WTC11 (cell line): ENCODE measurements at regions not wholly inside any gene's neighbourhood (a gene's known extent, or its start where the extent isn't known, plus 50 kb on each side); places are given as distances from the start of the nearest gene placed in this dataset.

Experiments
- ATAC-seq: fragments of 200-7000 bp; cut with Tn5 transposase; 2 replicates; pipeline ENCODE4 v1.10.0; 2021; ENCODE audit warnings: mild to moderate bottlenecking, moderate library complexity
- CTCF ChIA-PET: fragments of 300-600 bp; sonication (Branson Sonifier 250); formaldehyde crosslinking; loops from one replicate; lab custom pipeline; 2021; ENCODE audit warnings: antibody characterized with exemption; lab: Charles Lee
- POLR2A ChIA-PET: fragments of 350-600 bp; sonication (Branson Sonifier 250); formaldehyde crosslinking; loops from one replicate; lab custom pipeline; 2021; ENCODE audit warnings: antibody characterized with exemption; lab: Charles Lee
- DNase-seq: peaks from one replicate; pipeline ENCODE4 v3.0.0; 2021; ENCODE audit warnings: low spot score
- H3K27ac Mint-ChIP-seq: 2 replicates; pipeline ENCODE4 v1.8.0; 2021; ENCODE audit warnings: mixed read lengths
- H3K27me3 Mint-ChIP-seq: 2 replicates; pipeline ENCODE4 v1.8.0; 2021; ENCODE audit warnings: low read depth, mild to moderate bottlenecking, moderate library complexity, mixed read lengths
- H3K36me3 Mint-ChIP-seq: 2 replicates; pipeline ENCODE4 v1.8.0; 2021; ENCODE audit warnings: mixed read lengths
- H3K4me1 Mint-ChIP-seq: 2 replicates; pipeline ENCODE4 v1.8.0; 2022; ENCODE audit warnings: mixed read lengths
- H3K4me3 Mint-ChIP-seq: 2 replicates; pipeline ENCODE4 v1.8.0; 2021; ENCODE audit warnings: mild to moderate bottlenecking, moderate library complexity, mixed read lengths
- H3K9me3 Mint-ChIP-seq: 2 replicates; pipeline ENCODE4 v1.8.0; 2021; ENCODE audit warnings: mixed read lengths
- ATF1 ChIP-seq: sonication (generic); formaldehyde crosslinking; IDR thresholded peaks from 2 replicates; pipeline ENCODE4 v1.8.1; 2023; ENCODE audit warnings: mild to moderate bottlenecking, moderate library complexity, missing genetic modification reagents
- CTCF ChIP-seq: fragments of 200-600 bp; IDR thresholded peaks from 2 replicates; pipeline ENCODE4 v1.8.0; 2022; ENCODE audit warnings: antibody characterized with exemption
- E2F5 ChIP-seq: sonication (generic); formaldehyde crosslinking; IDR thresholded peaks from 2 replicates; pipeline ENCODE4 v1.8.1; 2022; ENCODE audit warnings: mild to moderate bottlenecking, moderate library complexity, missing genetic modification reagents
- GABPB1 ChIP-seq: sonication (generic); formaldehyde crosslinking; IDR thresholded peaks from 2 replicates; pipeline ENCODE4 v1.8.1; 2023; ENCODE audit warnings: mild to moderate bottlenecking, missing genetic modification reagents
- IRF1 ChIP-seq: sonication (generic); formaldehyde crosslinking; IDR thresholded peaks from 2 replicates; pipeline ENCODE4 v1.8.0; 2023; ENCODE audit warnings: missing genetic modification reagents
- NR2C2 ChIP-seq: sonication (generic); formaldehyde crosslinking; IDR thresholded peaks from 2 replicates; pipeline ENCODE4 v1.8.0; 2022; ENCODE audit warnings: mild to moderate bottlenecking, missing genetic modification reagents
- TCF7 ChIP-seq: sonication (generic); formaldehyde crosslinking; IDR thresholded peaks from 2 replicates; pipeline ENCODE4 v1.8.0; 2022; ENCODE audit warnings: mild to moderate bottlenecking, low read depth, missing genetic modification reagents, moderate library complexity
- TEAD4 ChIP-seq: sonication (generic); formaldehyde crosslinking; IDR thresholded peaks from 2 replicates; pipeline ENCODE4 v1.8.0; 2022; ENCODE audit warnings: mild to moderate bottlenecking, missing genetic modification reagents
- ZBTB21 ChIP-seq: sonication (generic); formaldehyde crosslinking; IDR thresholded peaks from 2 replicates; pipeline ENCODE4 v1.8.1; 2023; ENCODE audit warnings: mild to moderate bottlenecking, missing genetic modification reagents, borderline replicate concordance
- ZNF423 ChIP-seq: fragments of 250-450 bp; sonication (Bioruptor Pico); IDR thresholded peaks from 2 replicates; pipeline ENCODE4 v2.1.2; 2022; ENCODE audit warnings: mild to moderate bottlenecking, moderate library complexity
- TF ChIP-seq, protein P1 (sequence below): fragments of 250-450 bp; sonication (Bioruptor Pico); IDR thresholded peaks from 2 replicates; pipeline ENCODE4 v1.9.0; 2021; ENCODE audit warnings: mild to moderate bottlenecking
- TF ChIP-seq, protein P2 (sequence below): sonication (generic); formaldehyde crosslinking; conservative IDR thresholded peaks from 2 replicates; pipeline ENCODE4 v1.8.1; 2023; ENCODE audit warnings: mild to moderate bottlenecking, low read depth, missing genetic modification reagents, moderate library complexity
- TF ChIP-seq, protein P3 (sequence below): fragments of 250-450 bp; sonication (Bioruptor Pico); IDR thresholded peaks from 2 replicates; pipeline ENCODE4 v2.1.2; 2022; ENCODE audit warnings: mild to moderate bottlenecking, moderate library complexity
- TF ChIP-seq, protein P4 (sequence below): sonication (generic); formaldehyde crosslinking; IDR thresholded peaks from 2 replicates; pipeline ENCODE4 v1.8.1; 2023; ENCODE audit warnings: mild to moderate bottlenecking, missing genetic modification reagents, borderline replicate concordance

GRCh38 chr7:15870347-15870746 lies 183.9 kb upstream of the MEOX2 start:
- no peaks in the 10 kb centered on the region for H3K36me3 Mint-ChIP-seq

More at GRCh38 chr7:15870347-15870746, 183.9 kb upstream of the MEOX2 start:
- no peaks in the 10 kb centered on the region for H3K9me3 Mint-ChIP-seq
- H3K27ac Mint-ChIP-seq = no peak overlapping the region
- H3K27me3 Mint-ChIP-seq = no peaks in the 10 kb centered on the region
- ChIA-PET POLR2A (no interaction called here), CTCF (no interaction called here)
- TF ChIP-seq TEAD4 (CRISPR knock-in tag) = no peak
- TF ChIP-seq, protein P1, sequence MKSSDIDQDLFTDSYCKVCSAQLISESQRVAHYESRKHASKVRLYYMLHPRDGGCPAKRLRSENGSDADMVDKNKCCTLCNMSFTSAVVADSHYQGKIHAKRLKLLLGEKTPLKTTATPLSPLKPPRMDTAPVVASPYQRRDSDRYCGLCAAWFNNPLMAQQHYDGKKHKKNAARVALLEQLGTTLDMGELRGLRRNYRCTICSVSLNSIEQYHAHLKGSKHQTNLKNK (CRISPR knock-in tag) = no peak
- TF ChIP-seq, protein P2, sequence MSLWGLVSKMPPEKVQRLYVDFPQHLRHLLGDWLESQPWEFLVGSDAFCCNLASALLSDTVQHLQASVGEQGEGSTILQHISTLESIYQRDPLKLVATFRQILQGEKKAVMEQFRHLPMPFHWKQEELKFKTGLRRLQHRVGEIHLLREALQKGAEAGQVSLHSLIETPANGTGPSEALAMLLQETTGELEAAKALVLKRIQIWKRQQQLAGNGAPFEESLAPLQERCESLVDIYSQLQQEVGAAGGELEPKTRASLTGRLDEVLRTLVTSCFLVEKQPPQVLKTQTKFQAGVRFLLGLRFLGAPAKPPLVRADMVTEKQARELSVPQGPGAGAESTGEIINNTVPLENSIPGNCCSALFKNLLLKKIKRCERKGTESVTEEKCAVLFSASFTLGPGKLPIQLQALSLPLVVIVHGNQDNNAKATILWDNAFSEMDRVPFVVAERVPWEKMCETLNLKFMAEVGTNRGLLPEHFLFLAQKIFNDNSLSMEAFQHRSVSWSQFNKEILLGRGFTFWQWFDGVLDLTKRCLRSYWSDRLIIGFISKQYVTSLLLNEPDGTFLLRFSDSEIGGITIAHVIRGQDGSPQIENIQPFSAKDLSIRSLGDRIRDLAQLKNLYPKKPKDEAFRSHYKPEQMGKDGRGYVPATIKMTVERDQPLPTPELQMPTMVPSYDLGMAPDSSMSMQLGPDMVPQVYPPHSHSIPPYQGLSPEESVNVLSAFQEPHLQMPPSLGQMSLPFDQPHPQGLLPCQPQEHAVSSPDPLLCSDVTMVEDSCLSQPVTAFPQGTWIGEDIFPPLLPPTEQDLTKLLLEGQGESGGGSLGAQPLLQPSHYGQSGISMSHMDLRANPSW (CRISPR knock-in tag) = no peak
- TF ChIP-seq ATF1 (CRISPR knock-in tag) = no peak
- TF ChIP-seq, protein P3, sequence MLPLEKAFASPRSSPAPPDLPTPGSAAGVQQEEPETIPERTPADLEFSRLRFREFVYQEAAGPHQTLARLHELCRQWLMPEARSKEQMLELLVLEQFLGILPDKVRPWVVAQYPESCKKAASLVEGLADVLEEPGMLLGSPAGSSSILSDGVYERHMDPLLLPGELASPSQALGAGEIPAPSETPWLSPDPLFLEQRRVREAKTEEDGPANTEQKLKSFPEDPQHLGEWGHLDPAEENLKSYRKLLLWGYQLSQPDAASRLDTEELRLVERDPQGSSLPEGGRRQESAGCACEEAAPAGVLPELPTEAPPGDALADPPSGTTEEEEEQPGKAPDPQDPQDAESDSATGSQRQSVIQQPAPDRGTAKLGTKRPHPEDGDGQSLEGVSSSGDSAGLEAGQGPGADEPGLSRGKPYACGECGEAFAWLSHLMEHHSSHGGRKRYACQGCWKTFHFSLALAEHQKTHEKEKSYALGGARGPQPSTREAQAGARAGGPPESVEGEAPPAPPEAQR (CRISPR knock-in tag) = no peak
- TF ChIP-seq IRF1 (CRISPR knock-in tag) = no peak
- TF ChIP-seq TCF7 (CRISPR knock-in tag) = no peak
- no peak for TF ChIP-seq E2F5
- TF ChIP-seq ZBTB21 = no peak
- no peak for TF ChIP-seq ZNF423
- TF ChIP-seq NR2C2 (CRISPR knock-in tag) = no peak
- TF ChIP-seq CTCF = no peak
- no peak for TF ChIP-seq GABPB1 (CRISPR knock-in tag)
- TF ChIP-seq, protein P4, sequence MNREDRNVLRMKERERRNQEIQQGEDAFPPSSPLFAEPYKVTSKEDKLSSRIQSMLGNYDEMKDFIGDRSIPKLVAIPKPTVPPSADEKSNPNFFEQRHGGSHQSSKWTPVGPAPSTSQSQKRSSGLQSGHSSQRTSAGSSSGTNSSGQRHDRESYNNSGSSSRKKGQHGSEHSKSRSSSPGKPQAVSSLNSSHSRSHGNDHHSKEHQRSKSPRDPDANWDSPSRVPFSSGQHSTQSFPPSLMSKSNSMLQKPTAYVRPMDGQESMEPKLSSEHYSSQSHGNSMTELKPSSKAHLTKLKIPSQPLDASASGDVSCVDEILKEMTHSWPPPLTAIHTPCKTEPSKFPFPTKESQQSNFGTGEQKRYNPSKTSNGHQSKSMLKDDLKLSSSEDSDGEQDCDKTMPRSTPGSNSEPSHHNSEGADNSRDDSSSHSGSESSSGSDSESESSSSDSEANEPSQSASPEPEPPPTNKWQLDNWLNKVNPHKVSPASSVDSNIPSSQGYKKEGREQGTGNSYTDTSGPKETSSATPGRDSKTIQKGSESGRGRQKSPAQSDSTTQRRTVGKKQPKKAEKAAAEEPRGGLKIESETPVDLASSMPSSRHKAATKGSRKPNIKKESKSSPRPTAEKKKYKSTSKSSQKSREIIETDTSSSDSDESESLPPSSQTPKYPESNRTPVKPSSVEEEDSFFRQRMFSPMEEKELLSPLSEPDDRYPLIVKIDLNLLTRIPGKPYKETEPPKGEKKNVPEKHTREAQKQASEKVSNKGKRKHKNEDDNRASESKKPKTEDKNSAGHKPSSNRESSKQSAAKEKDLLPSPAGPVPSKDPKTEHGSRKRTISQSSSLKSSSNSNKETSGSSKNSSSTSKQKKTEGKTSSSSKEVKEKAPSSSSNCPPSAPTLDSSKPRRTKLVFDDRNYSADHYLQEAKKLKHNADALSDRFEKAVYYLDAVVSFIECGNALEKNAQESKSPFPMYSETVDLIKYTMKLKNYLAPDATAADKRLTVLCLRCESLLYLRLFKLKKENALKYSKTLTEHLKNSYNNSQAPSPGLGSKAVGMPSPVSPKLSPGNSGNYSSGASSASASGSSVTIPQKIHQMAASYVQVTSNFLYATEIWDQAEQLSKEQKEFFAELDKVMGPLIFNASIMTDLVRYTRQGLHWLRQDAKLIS (CRISPR knock-in tag) = no peak
- peaks cover 6% of the 10 kb centered on the region for H3K4me1 Mint-ChIP-seq
- DNase-seq (no peak), ATAC-seq (no peak)
- H3K4me3 Mint-ChIP-seq = no peak overlapping the region
